Hepatic stellate cell (primary cell): ENCODE measurements at regions not wholly inside any gene's neighbourhood (a gene's known extent, or its start where the extent isn't known, plus 50 kb on each side); places are given as distances from the start of the nearest gene placed in this dataset.

Experiments used
- DNase-seq: peaks from one replicate; pipeline ENCODE4 v3.0.0; 2011; ENCODE audit warnings: low spot score

DNA sequence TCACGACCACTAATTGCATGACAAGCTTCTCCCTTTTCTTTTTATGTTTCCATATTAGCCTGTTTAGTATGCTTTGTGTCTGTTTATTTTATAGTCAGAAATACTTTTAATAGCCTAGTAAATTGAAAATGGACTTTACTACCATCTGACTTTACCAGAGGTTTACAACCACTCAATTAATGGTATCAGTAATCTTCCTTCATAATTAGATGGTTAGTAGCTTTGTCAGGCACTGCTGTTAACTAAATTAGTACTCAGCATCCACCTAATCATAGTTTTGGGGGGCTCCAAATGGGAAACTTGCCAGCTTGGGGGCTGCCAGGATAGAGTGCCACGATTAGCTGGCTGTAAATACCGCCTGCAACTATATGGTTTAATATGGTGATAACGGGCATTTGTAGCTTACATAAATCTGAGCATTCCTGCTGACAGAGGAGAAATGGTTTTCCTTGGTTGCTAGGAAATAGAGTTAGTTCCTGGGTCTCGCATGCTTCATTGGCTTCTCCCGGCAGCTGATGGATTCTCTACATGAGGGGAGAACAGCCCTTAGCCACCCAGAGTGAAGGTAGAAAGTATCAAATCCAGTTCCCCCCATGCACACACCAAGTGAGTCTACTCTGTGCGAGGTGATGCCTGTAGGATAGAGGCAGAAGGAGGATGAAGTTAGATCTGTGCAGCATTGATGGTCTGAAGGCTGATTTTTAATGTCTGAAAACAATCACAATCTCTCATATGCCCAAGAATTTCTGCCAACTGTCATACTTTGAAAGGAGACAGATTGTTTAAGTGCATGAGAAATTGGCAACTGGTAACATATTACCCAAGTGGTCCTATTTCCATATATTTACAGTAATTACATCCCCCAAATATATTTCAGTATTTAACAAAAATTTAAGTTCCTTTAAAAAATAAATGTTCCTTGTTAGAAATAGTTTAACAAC lies 326.6 kb upstream of the PROK2 start:
- DNase-seq, result no peak

- DNase-seq, result no peak
Observed at GRCh38 chr3:72109327-72110259, 324.6 kb upstream of the PROK2 start.

GRCh38 chr3:72105306-72105705 lies 320.4 kb upstream of the PROK2 start:
- no peak for DNase-seq

DNA sequence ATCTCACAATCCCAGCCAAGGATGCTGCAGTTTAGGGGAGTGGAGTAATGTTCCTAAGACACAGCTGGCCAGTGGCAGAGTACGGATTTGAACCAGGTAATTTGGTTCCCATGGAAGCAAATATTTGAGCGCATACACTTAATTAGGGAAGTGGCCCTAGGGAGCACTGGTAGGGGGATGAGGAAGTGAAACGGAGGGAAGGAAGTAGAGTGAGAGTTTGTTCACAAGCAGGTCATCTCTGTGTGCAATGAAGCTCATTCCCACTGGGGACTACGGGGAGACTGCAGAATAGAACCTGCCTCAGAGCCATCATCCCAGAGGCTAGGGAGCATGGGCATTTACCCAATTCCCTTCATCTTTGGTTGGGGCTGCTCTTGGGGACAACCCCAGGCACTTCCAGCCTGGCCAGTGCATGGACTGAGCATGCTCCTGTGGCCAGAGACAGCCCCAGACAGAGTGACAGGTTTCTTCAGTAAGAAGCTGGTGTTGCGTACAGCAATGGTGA lies 317.2 kb upstream of the PROK2 start:
- DNase-seq, result no peak

DNA sequence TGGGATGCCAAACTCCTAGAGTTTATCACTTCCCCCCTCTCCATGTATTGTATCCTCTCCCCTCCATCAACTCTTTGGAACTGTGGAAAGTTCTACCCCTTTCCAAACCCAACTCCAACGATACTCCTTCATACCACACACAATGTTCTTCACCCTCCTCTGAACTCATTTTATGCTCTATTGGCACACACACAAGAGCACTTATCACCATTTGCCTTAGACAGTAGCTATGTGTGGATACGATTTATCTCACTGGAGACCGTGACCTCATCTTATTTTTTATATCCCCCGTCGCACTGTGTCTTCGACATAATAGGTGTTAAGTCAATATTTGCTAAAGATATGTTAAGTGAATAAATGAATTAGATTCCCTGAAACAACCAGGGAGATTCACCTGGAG lies 316.5 kb upstream of the PROK2 start:
- DNase-seq, result no peak

GRCh38 chr3:72100601-72101187 lies 315.7 kb upstream of the PROK2 start:
- DNase-seq, result peak; percentile 53

DNA sequence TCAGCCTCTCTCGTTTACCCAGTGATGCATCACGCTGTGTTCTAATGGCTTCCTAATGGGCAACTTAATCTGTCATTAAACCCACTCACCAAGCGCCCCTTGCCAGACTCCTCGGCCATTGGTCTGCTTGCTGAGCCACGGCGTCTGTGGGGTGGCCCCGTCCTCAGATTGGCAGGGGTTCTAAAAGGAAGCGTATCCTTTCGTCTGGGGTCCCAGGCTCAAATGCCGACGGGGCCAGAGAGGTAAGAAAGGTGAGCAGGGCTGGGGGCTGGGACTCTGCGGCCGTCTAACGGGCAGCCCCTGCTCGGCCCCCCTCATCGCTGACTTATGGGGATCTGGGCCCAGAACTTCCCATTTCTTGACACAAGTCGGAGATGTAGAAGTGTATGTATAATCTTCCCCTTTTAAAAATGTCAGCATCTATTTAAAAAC lies 315.1 kb upstream of the PROK2 start:
- DNase-seq, result no peak

DNA sequence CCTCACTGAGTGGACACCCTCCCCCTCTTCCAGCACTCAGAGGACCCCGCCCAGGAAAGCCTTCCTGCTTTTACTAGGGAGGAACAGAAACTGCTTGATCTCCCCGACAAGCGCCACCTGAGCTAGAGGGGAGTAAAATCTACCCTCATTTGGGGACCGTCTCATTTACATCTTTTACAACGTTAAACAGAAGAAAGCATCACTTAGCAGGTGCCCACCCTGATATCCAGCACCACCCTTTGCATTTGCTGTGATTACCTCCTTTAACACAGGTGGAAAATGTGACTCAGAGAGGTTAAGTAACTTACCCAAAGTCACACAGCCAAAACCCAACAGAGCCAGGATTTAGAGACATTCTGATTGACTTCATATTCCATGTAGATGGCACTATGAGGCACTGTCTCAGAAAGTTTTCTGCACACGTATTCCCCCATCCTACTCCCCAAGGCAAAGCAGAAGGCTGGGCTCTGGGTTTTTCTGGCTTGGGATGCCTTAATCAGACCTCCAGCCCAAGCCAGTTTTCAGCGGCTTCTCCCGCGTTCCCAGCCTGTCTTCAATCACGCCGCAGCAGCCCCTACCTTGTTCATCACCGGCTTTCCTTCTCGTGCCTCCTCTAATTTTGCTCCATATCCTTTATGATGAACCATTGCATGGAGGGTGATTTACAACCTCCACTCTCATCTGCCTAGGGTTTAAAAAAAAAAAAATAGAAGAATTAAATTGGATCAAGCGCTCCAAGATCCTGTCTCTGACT lies 314.6 kb upstream of the PROK2 start:
- DNase-seq, result no peak

DNA sequence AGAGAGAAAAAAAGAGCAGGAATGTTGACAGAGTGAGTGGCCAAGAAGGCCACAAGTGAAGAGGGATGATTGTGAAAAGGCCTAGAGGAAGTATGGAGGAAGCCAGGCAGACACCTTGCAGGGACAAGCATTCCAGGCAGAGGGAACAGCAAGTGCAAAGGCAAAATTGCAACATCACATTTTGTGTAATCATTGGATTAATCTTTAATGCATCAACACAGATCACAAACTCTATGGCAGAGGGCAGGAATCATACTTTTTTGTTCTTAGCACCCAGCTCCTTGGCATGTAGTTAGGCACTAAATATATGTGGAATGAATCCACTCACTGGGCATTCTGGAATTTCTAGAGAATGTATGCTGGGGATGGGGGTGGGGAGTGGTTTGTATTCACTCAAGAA lies 312.1 kb upstream of the PROK2 start:
- no peak for DNase-seq

- DNase-seq, result no peak
Observed at GRCh38 chr3:72095521-72095920, 310.6 kb upstream of the PROK2 start.

DNA sequence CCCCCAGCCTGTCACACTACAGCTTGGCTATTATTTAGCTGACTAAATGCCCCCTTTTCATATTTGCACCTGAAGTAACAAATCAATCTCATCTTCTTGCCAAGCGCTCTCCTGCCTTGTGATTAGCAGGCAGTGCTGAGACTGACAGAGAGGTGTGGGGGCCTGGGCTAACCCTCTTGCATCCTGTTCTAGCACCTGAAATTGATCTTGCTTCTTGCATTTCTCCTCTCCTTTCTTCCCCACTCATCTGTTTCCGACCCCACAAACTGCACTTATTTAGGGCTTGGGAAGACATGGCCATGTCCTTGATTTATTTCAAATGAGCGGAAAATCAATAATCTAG lies 309.0 kb upstream of the PROK2 start:
- DNase-seq, result no peak

- no peak for DNase-seq
Observed at GRCh38 chr3:72093270-72093991, 308.5 kb upstream of the PROK2 start.

GRCh38 chr3:72092778-72093177 lies 307.8 kb upstream of the PROK2 start:
- DNase-seq, result no peak

DNA sequence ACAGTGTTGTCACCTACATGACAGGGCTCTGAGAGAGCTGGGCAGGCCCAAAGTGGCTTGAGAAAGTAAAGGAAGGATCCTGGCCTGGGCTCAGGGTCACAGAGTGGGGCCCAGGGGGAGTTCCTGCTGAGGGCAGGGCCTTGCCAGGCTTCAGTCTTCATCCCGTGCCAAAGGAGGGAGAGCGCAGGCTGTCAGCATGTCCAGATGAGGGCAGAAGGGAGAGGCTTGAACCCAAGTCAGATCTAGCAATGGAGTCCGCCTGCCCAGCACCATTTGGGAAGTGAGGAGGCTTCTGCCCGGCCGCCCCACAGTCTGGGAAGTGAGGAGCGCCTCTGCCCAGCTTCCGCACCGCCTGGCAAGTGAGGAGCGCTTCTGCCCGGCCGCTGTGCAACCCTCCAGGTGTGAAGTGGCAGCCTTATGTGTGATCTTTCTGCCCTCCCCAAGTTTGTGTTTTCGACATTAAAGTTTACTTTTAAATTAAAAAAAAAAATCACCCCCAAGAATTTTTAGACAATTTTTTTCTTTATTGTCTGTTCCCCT lies 303.6 kb upstream of the PROK2 start:
- no peak for DNase-seq

- no peak for DNase-seq
Observed at GRCh38 chr3:72087420-72087819, 302.5 kb upstream of the PROK2 start.

DNA sequence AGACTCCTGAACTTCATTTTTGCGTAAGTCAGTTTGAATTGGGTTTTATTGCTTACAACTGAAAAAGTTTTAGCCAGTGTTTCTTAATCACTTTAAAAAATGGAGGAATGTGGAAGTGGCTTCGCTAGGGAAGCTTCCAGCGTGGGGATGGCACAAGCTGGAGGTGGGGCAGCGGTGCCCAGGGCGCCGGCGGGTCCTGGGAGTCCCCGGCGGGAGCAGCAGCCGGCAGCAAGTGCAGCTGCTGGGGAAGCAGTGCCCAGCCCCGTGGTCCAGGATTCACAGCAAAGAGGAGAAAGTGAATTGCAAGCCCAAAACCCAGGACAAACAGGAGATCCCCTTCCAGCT lies 301.8 kb upstream of the PROK2 start:
- no peak for DNase-seq

GRCh38 chr3:72086042-72086742 lies 301.2 kb upstream of the PROK2 start:
- DNase-seq, result no peak

DNA sequence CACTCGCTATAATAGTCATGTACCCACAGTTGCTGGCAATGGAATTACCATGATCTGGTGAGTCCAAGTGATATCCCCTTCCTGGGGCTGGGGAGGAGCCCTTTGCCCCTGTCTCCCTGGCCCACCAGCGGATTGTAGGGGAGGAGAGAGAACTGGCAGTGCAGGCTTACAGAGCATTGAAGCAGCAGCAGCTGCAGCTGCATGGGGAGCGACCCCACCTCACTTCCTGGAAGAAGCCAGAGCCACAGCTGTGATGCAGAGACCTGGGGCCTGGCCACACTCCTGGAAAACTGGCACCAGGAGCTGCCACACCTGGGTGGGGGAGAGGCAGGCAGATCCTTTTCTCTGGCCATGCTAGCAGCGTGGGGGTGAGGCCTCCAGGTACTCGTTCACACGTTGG lies 300.1 kb upstream of the PROK2 start:
- no peak for DNase-seq

- no peak for DNase-seq
Observed at GRCh38 chr3:72082776-72083462, 298.0 kb upstream of the PROK2 start.
